ENCODE measurements at regions not wholly inside any gene's neighbourhood (a gene's known extent, or its start where the extent isn't known, plus 50 kb on each side); places are given as distances from the start of the nearest gene placed in this dataset.

- no TSS peak for BruUV-seq (replicated peaks)
- intact Hi-C loops (cut with micrococcal nuclease; ENCODE audit: unreplicated experiment) = no loop called here
- no peak overlapping the region for H3K4me2 ChIP-seq
- no peaks in the 10 kb centered on the region for H4K20me1 ChIP-seq (ENCODE audit: insufficient read depth)
- H3K79me2 ChIP-seq (ENCODE audit: low read depth) = no peaks in the 10 kb centered on the region
- H3F3A ChIP-seq (ENCODE audit: insufficient read depth, low read depth) = no peaks in the 10 kb centered on the region
- no peak for DNase-seq
- CTCF ChIA-PET = no interaction called here
- H3K9me3 ChIP-seq (ENCODE audit: insufficient read depth, low read depth) = no peaks in the 10 kb centered on the region
- no peak overlapping the region for H2AFZ ChIP-seq
- no peaks in the 10 kb centered on the region for H3K36me3 ChIP-seq (ENCODE audit: low read depth)
- POLR2A ChIA-PET (ENCODE audit: unreplicated experiment) = no interaction called here
- H3K4me1 ChIP-seq (replicated peaks; ENCODE audit: insufficient read depth) = no peaks in the 10 kb centered on the region
- H3K9me2 ChIP-seq (ENCODE audit: insufficient read depth) = no peaks in the 10 kb centered on the region; the same call in 1 of the 2 replicates
- H3K4me3 ChIP-seq = no peak overlapping the region
- H3K27me3 ChIP-seq (ENCODE audit: insufficient read depth, low read depth) = no peaks in the 10 kb centered on the region
- no peak for TF ChIP-seq CTCF (conservative IDR thresholded peaks at IDR 0.05)
- no peak for TF ChIP-seq EZH2 (IDR thresholded peaks at IDR 0.05; ENCODE audit: low read depth)
- H3K27ac ChIP-seq = no peak overlapping the region
Measured at GRCh38 chr12:59839514-59839913, 243.7 kb downstream of the SLC16A7 start.

DNA sequence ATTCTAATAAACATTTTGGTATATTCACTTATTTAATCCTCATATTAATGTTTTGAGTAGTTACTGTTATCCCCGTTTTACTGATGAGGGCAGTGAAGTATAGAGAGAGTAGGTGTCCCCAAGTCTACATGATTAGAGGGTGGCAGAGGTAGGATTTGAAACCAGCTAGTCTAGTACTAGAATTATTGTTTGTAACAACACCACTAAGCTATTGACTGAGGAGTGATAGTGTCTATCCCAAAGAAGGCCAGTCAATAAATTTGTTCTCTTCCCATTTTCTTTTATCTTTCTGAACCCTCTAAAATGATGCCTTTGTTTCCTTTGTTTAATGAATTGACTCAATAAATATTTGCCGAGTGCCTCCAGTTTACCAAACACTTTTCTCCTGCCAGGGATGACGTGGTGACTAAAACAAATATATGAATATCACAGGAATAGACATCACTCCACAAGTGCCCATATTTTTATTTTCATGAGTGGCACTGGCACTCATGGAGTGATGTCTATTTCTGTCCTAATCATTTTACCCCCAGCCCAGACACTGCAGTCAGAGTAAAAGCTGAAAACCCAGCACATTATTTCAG, 247.5 kb downstream of the SLC16A7 start:
- intact Hi-C loops (cut with micrococcal nuclease; ENCODE audit: unreplicated experiment) = no loop called here

DNA sequence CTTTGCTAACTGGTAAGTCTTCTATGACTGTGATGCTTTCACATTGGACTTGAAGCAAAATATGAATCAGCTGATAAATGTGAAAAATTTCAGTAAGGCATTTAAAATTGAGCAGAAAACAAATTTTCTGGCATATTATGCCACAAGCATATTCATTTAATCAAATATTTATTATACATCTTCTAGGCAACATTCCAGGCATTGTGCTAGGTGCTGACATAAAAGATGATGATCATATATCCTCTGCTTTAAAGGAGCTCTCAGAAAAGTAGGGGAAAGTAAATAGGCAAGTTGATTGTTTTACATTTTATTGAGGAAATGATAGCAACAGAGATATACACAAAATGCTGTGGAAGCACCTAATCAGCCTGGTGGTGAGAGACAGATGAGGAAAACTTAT, 248.9 kb downstream of the SLC16A7 start:
- no peak for TF ChIP-seq EZH2 (IDR thresholded peaks at IDR 0.05; ENCODE audit: low read depth)
- no peak for TF ChIP-seq CTCF (conservative IDR thresholded peaks at IDR 0.05)
- H4K20me1 ChIP-seq (ENCODE audit: insufficient read depth) = no peaks in the 10 kb centered on the region
- H3K9me2 ChIP-seq (ENCODE audit: insufficient read depth) = no peaks in the 10 kb centered on the region
- H3K36me3 ChIP-seq (ENCODE audit: low read depth) = no peaks in the 10 kb centered on the region
- H3K4me2 ChIP-seq = no peak overlapping the region
- H3K79me2 ChIP-seq (ENCODE audit: low read depth) = no peaks in the 10 kb centered on the region
- BruUV-seq (replicated peaks) = no TSS peak
- H3K9me3 ChIP-seq (ENCODE audit: insufficient read depth, low read depth) = no peaks in the 10 kb centered on the region
- POLR2A ChIA-PET (ENCODE audit: unreplicated experiment) = no interaction called here
- intact Hi-C loops (cut with micrococcal nuclease; ENCODE audit: unreplicated experiment) = no loop called here
- no peak overlapping the region for H3K4me3 ChIP-seq
- no peak for DNase-seq
- H3K4me1 ChIP-seq (replicated peaks; ENCODE audit: insufficient read depth) = no peaks in the 10 kb centered on the region
- H2AFZ ChIP-seq = no peak overlapping the region
- H3K27me3 ChIP-seq (ENCODE audit: insufficient read depth, low read depth) = no peaks in the 10 kb centered on the region
- CTCF ChIA-PET = interaction anchor here (0.6 kb wide), 1 partner anchor 1522 kb away, joined by 3 read pairs; no protein-coding TSS in a partner anchor
- no peak overlapping the region for H3K27ac ChIP-seq
- H3F3A ChIP-seq (ENCODE audit: insufficient read depth, low read depth) = no peaks in the 10 kb centered on the region

More for the DNA sequence above, 247.5 kb downstream of the SLC16A7 start:
- no peak for TF ChIP-seq CTCF (conservative IDR thresholded peaks at IDR 0.05)
- TF ChIP-seq EZH2 (IDR thresholded peaks at IDR 0.05; ENCODE audit: low read depth) = no peak
- H3F3A ChIP-seq (ENCODE audit: insufficient read depth, low read depth) = no peaks in the 10 kb centered on the region
- ChIA-PET CTCF (no interaction called here), POLR2A (ENCODE audit: unreplicated experiment) (no interaction called here)
- H3K4me3 ChIP-seq = no peak overlapping the region
- no peaks in the 10 kb centered on the region for H3K9me2 ChIP-seq (ENCODE audit: insufficient read depth)
- H3K27me3 ChIP-seq (ENCODE audit: insufficient read depth, low read depth) = no peaks in the 10 kb centered on the region
- H3K79me2 ChIP-seq (ENCODE audit: low read depth) = no peaks in the 10 kb centered on the region
- no peaks in the 10 kb centered on the region for H4K20me1 ChIP-seq (ENCODE audit: insufficient read depth)
- H3K36me3 ChIP-seq (ENCODE audit: low read depth) = no peaks in the 10 kb centered on the region
- DNase-seq = no peak
- H3K27ac ChIP-seq = no peak overlapping the region
- H3K9me3 ChIP-seq (ENCODE audit: insufficient read depth, low read depth) = no peaks in the 10 kb centered on the region
- H2AFZ ChIP-seq = no peak overlapping the region
- H3K4me1 ChIP-seq (replicated peaks; ENCODE audit: insufficient read depth) = no peaks in the 10 kb centered on the region
- H3K4me2 ChIP-seq = no peak overlapping the region
- BruUV-seq (replicated peaks) = no TSS peak
